Fibroblast of lung (primary cell): ENCODE measurements at regions not wholly inside any gene's neighbourhood (a gene's known extent, or its start where the extent isn't known, plus 50 kb on each side); places are given as distances from the start of the nearest gene placed in this dataset.

Experiments used
- DNase-seq, 2 donors: peaks; one replicate each; pipeline versions ENCODE4 v3.0.0 to v3.0.0-alpha.2; 2010; ENCODE audit warnings: low read depth in 2 of 2
- H2AFZ ChIP-seq: 2 replicates; pipeline ENCODE4 v1.5.1; 2012; ENCODE audit warnings: low read length, control low read depth, inconsistent platforms
- H3K27ac ChIP-seq: 2 replicates; pipeline ENCODE4 v1.5.1; 2011; ENCODE audit warnings: low read length, control low read depth; ENCODE audit not compliant: insufficient read depth
- H3K27me3 ChIP-seq: 2 replicates; pipeline ENCODE4 v1.5.1; 2011; ENCODE audit warnings: mild to moderate bottlenecking, low read length; ENCODE audit not compliant: control insufficient read depth, insufficient read depth
- H3K36me3 ChIP-seq: 2 replicates; pipeline ENCODE4 v1.5.1; 2011; ENCODE audit warnings: low read length; ENCODE audit not compliant: control insufficient read depth, insufficient read depth
- H3K4me1 ChIP-seq: 2 replicates; pipeline ENCODE4 v1.5.1; 2011; ENCODE audit warnings: low read length; ENCODE audit not compliant: control insufficient read depth, insufficient read depth; ENCODE audit errors: extremely low read depth
- H3K4me2 ChIP-seq: 2 replicates; pipeline ENCODE4 v1.5.1; 2011; ENCODE audit warnings: low read length, control low read depth; ENCODE audit not compliant: insufficient read depth; ENCODE audit errors: extremely low read depth
- H3K4me3 ChIP-seq, 4 experiments: fragments of 200-600 bp in 1 of 4; sonication (generic) in 1 of 4; replicated peaks in 1 of 4; 2 replicates each; pipeline ENCODE4 v1.5.1; 2011 to 2016; ENCODE audit warnings: low read length in 4 of 4, low read depth in 3 of 4, mild to moderate bottlenecking in 3 of 4, control low read depth in 2 of 4, inconsistent platforms in 1 of 4, mixed read lengths in 1 of 4; ENCODE audit not compliant: insufficient read depth in 1 of 4; ENCODE audit errors: control extremely low read depth in 1 of 4
- H3K79me2 ChIP-seq: 2 replicates; pipeline ENCODE4 v1.5.1; 2012; ENCODE audit warnings: mild to moderate bottlenecking, low read length, inconsistent platforms; ENCODE audit not compliant: control insufficient read depth, insufficient read depth
- H3K9ac ChIP-seq: 2 replicates; pipeline ENCODE4 v1.5.1; 2011; ENCODE audit warnings: mild to moderate bottlenecking, low read length, control low read depth; ENCODE audit not compliant: insufficient read depth
- H3K9me3 ChIP-seq: 2 replicates; pipeline ENCODE4 v1.5.1; 2012; ENCODE audit warnings: low read depth, low read length; ENCODE audit not compliant: control insufficient read depth, insufficient read depth
- H4K20me1 ChIP-seq: 2 replicates; pipeline ENCODE4 v1.5.1; 2011; ENCODE audit warnings: low read length; ENCODE audit not compliant: control insufficient read depth, insufficient read depth; ENCODE audit errors: extremely low read depth
- EZH2 ChIP-seq: IDR thresholded peaks from 2 replicates; pipeline ENCODE4 v1.5.1; 2012; ENCODE audit warnings: low read length, control low read depth, mild to moderate bottlenecking; ENCODE audit errors: missing control alignments
- TF ChIP-seq, protein P1 (sequence below), 2 donors: IDR thresholded peaks in 1 of 2; conservative IDR thresholded peaks in 1 of 2; 1 replicate in 1 of 2; 2 replicates in 1 of 2; pipeline ENCODE4 v1.5.1; 2011 to 2012; ENCODE audit warnings: low read length in 2 of 2, control low read depth in 1 of 2, inconsistent platforms in 1 of 2, low read depth in 1 of 2, mild to moderate bottlenecking in 1 of 2

DNA sequence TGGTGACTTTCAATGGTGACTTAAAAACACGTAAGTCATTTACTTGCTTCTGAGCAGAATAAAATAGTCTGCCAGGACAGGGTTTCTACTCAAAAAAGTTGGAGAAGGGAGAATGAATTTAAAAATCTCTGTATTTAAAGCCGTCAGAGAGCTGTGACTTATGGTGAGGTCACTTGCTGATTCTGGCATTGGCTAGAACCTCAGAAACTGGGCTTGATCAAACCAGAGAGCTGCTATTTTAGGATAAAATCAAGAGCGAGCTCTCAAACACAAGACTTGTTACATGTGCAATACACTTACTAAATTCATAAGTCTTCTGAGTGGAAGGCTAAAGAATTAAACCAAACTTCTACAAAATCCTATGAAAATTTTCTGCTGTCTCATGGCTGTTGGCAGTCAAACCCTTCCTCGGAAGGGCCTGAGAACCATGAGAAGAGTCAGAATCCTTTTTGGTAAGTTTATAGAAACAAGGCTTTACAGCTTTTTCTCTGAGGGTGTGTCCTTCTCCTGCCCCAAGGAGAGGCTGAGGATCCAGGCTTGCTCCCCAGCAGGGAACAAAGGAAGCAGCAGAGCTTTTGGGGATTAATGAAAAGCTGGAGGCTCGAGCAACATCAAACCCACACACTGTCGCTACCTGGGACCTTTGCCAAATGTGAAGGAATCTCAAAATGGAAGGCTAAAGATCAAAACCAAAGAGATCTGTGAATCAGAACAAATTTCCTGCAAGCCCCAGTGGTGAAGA lies 816.4 kb downstream of the SOCS6 start:
- Histone ChIP-seq H3K36me3 (no peaks in the 10 kb centered on the region), H4K20me1 (no peaks in the 10 kb centered on the region), H3K4me1 (no peaks in the 10 kb centered on the region), H3K4me2 (peak overlapping the region; percentile 68), H3K79me2 (no peaks in the 10 kb centered on the region), H2AFZ (peak overlapping the region; percentile 70), H3K27ac (peak overlapping the region; percentile 77), H3K27me3 (no peaks in the 10 kb centered on the region), H3K4me3 (peak overlapping the region in 1 of 4 experiments; percentile 30), H3K9ac (peak overlapping the region; percentile 13), H3K9me3 (no peaks in the 10 kb centered on the region)
- peak; percentile 47 to 74 for DNase-seq
- no peak for TF ChIP-seq EZH2
- TF ChIP-seq, protein P1, sequence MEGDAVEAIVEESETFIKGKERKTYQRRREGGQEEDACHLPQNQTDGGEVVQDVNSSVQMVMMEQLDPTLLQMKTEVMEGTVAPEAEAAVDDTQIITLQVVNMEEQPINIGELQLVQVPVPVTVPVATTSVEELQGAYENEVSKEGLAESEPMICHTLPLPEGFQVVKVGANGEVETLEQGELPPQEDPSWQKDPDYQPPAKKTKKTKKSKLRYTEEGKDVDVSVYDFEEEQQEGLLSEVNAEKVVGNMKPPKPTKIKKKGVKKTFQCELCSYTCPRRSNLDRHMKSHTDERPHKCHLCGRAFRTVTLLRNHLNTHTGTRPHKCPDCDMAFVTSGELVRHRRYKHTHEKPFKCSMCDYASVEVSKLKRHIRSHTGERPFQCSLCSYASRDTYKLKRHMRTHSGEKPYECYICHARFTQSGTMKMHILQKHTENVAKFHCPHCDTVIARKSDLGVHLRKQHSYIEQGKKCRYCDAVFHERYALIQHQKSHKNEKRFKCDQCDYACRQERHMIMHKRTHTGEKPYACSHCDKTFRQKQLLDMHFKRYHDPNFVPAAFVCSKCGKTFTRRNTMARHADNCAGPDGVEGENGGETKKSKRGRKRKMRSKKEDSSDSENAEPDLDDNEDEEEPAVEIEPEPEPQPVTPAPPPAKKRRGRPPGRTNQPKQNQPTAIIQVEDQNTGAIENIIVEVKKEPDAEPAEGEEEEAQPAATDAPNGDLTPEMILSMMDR (conservative IDR thresholded peaks at IDR 0.05 in 1 of 2, IDR thresholded peaks at IDR 0.05 in 1 of 2; ENCODE audit: low read depth in 1 of 2, low read length in 2 of 2), result no peak

DNA sequence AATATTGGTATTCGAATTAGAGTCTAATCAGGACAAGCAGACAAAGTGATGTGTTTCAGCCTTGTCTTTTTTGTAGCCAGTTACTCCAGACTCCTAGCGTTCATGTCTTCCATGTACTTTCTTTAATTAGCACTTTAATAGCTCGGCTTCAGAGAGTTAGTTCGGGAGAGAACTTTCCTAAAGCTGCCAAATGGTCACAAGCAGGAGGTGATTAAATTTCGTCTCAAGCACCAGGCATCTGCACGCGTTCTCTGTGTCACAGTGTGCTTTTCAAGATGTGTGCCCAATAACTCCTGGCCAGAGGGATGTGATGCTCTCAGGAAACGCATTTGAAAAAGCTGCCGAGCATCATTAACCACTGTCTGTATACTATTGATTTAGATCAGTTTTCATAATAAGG lies 790.8 kb downstream of the SOCS6 start:
- TF ChIP-seq EZH2, result no peak
- TF ChIP-seq, protein P1 (conservative IDR thresholded peaks at IDR 0.05 in 1 of 2, IDR thresholded peaks at IDR 0.05 in 1 of 2; ENCODE audit: low read depth in 1 of 2, low read length in 2 of 2), result no peak
- H3K4me3 ChIP-seq, result no peak overlapping the region
- no peak overlapping the region for H3K27ac ChIP-seq
- no peaks in the 10 kb centered on the region for H4K20me1 ChIP-seq
- no peak overlapping the region for H3K4me2 ChIP-seq
- no peaks in the 10 kb centered on the region for H3K36me3 ChIP-seq
- H3K9me3 ChIP-seq, result no peaks in the 10 kb centered on the region
- H3K9ac ChIP-seq, result no peak overlapping the region
- DNase-seq, result no peak
- no peaks in the 10 kb centered on the region for H3K27me3 ChIP-seq
- no peak overlapping the region for H2AFZ ChIP-seq
- H3K4me1 ChIP-seq, result no peaks in the 10 kb centered on the region
- H3K79me2 ChIP-seq, result no peaks in the 10 kb centered on the region

DNA sequence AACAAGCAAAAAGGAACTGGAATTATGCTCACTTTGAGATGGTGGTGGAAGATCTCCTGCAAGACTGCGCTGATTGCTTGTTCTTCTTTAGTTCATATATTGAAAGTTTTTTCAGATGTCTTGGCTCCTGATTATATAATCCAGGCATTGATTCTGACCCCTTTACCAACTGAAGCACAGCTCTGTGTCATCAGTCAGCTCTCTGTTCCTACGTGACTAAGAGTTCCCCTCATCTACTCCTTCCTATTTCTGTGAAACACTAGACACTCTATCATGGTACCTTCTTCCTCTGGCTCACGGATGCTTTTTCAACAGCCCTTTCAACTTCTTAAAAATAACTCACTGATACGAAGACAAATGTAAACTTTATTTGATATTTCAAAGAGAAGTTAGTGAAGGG lies 788.6 kb downstream of the SOCS6 start:
- Histone ChIP-seq H3K27me3 (no peaks in the 10 kb centered on the region), H3K27ac (no peak overlapping the region), H3K4me2 (no peak overlapping the region), H3K36me3 (no peaks in the 10 kb centered on the region), H4K20me1 (no peaks in the 10 kb centered on the region), H3K9ac (no peak overlapping the region), H3K9me3 (no peaks in the 10 kb centered on the region), H3K4me1 (no peaks in the 10 kb centered on the region), H3K4me3 (no peak overlapping the region), H3K79me2 (no peaks in the 10 kb centered on the region), H2AFZ (no peak overlapping the region)
- TF ChIP-seq, protein P1 (conservative IDR thresholded peaks at IDR 0.05 in 1 of 2, IDR thresholded peaks at IDR 0.05 in 1 of 2; ENCODE audit: low read depth in 1 of 2, low read length in 2 of 2), result no peak
- no peak for TF ChIP-seq EZH2
- no peak for DNase-seq
